ENCODE measurements at regions not wholly inside any gene's neighbourhood (a gene's known extent, or its start where the extent isn't known, plus 50 kb on each side); places are given as distances from the start of the nearest gene placed in this dataset.

DNA sequence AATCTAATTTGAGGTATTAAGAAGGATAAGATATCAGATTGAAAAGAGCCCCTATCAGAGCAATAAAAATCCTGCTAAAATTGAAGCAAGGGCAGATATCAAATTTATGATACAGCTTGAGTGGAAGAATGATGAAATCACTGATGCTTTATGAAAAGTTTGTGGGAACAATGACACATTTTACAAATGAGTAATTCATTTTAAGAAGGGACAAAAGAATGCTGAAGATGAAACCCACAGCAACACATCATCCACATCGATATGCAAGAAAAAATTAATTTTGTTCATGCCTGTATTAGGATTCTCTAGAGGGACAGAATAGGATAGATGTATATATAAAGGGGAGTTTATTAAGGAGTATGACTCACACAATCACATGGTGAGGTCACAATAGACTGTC is 355.6 kb upstream of the GYPC start:
- TF ChIP-seq CTCF (IDR thresholded peaks at IDR 0.05), result no peak
- TF ChIP-seq POLR2AphosphoS5 (IDR thresholded peaks at IDR 0.05; ENCODE audit: insufficient read depth in 1 of 2, low read depth in 1 of 2), result no peak
